Stimulated activated CD8-positive, alpha-beta memory T cell treated with anti-CD3 and anti-CD28 coated beads, Interleukin-15, amount 100 ng/mL, for 1 hour (primary cell): ENCODE measurements at regions not wholly inside any gene's neighbourhood (a gene's known extent, or its start where the extent isn't known, plus 50 kb on each side); places are given as distances from the start of the nearest gene placed in this dataset.
"Not testable (repeated sequence)": the region's sequence is repeated elsewhere in the genome, so short reads cannot be mapped to it uniquely, and the experiment has no call there.

Experiments
- DNase-seq: peaks from one replicate; pipeline ENCODE4 v3.0.0-alpha.2; 2020; ENCODE audit warnings: low read depth

GRCh38 chr1:47491341-47491753 is 53.5 kb downstream of the FOXD2 start:
- no peak for DNase-seq

GRCh38 chr1:47495176-47495713 is 57.4 kb downstream of the FOXD2 start:
- no peak for DNase-seq

- DNase-seq, result no peak
Measured at GRCh38 chr1:47498551-47498950, 60.7 kb downstream of the FOXD2 start.

GRCh38 chr1:47501069-47501468 is 63.2 kb downstream of the FOXD2 start:
- no peak for DNase-seq

GRCh38 chr1:47502746-47503370 is 65.0 kb downstream of the FOXD2 start:
- DNase-seq, result no peak

GRCh38 chr1:47504840-47505239 is 67.0 kb downstream of the FOXD2 start:
- not testable (repeated sequence) for DNase-seq

GRCh38 chr1:47505267-47505666 is 67.4 kb downstream of the FOXD2 start:
- no peak for DNase-seq

GRCh38 chr1:47506053-47506452 is 68.2 kb downstream of the FOXD2 start:
- DNase-seq, result no peak

- no peak for DNase-seq
Measured at GRCh38 chr1:47507144-47507543, 69.3 kb downstream of the FOXD2 start.

- DNase-seq, result no peak
Measured at GRCh38 chr1:47507881-47508701, 70.2 kb downstream of the FOXD2 start.

- DNase-seq, result no peak
Measured at GRCh38 chr1:47508702-47509431, 71.0 kb downstream of the FOXD2 start.

- DNase-seq, result no peak
Measured at GRCh38 chr1:47510282-47510811, 72.5 kb downstream of the FOXD2 start.

- DNase-seq, result no peak
Measured at GRCh38 chr1:47511825-47512224, 74.0 kb downstream of the FOXD2 start.

GRCh38 chr1:47513393-47513792 is 75.5 kb downstream of the FOXD2 start:
- no peak for DNase-seq

GRCh38 chr1:47514229-47514628 is 76.4 kb downstream of the FOXD2 start:
- no peak for DNase-seq

GRCh38 chr1:47515164-47515789 is 77.4 kb downstream of the FOXD2 start:
- DNase-seq, result no peak

- DNase-seq, result no peak
Measured at GRCh38 chr1:47517946-47518345, 80.1 kb downstream of the FOXD2 start.

GRCh38 chr1:47519491-47519890 is 81.6 kb downstream of the FOXD2 start:
- DNase-seq, result no peak

- no peak for DNase-seq
Measured at GRCh38 chr1:47519971-47520370, 82.1 kb downstream of the FOXD2 start.

GRCh38 chr1:47521034-47521881 is 83.4 kb downstream of the FOXD2 start:
- DNase-seq, result no peak
